ENCODE measurements at regions not wholly inside any gene's neighbourhood (a gene's known extent, or its start where the extent isn't known, plus 50 kb on each side); places are given as distances from the start of the nearest gene placed in this dataset.
"Not testable (repeated sequence)": the region's sequence is repeated elsewhere in the genome, so short reads cannot be mapped to it uniquely, and the experiment has no call there.

DNA sequence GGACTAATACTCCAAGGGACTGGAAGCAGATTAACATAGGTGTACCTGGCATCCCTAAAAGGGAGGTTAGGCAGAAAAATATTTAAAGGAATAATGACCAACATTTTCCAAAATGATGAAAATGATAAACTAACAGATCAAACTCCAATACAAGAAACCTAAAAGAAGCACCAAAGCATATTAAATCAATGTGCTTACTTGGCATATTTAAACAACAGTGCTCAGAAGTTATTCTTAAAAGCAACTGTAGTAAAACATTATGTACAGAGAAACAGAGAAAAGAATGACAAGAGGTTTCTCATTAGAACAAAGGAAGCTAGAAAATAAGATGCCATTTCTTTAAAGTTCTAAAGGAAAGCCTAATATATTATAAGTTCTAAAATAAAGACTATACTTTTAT is 947.3 kb upstream of the TMEFF2 start:
- Histone ChIP-seq H3K27ac (ENCODE audit: insufficient read depth in 1 of 2, low read depth in 1 of 2, low read length in 2 of 2, poor library complexity in 1 of 2, severe bottlenecking in 2 of 2) (no peak overlapping the region), H3K4me1 (ENCODE audit: control extremely low read depth in 1 of 4, control insufficient read depth in 4 of 4, insufficient read depth in 4 of 4, low read length in 3 of 4) (no peaks in the 10 kb centered on the region), H3K4me3 (ENCODE audit: control insufficient read depth in 1 of 7, extremely low read depth in 1 of 7, insufficient read depth in 4 of 7, low read depth in 2 of 7, low read length in 6 of 7) (no peak overlapping the region), H3K9me3 (ENCODE audit: control extremely low read depth in 1 of 5, control insufficient read depth in 4 of 5, insufficient read depth in 2 of 5, low read depth in 1 of 5, low read length in 4 of 5) (peaks cover 0 to 4% (median 0%) of the 10 kb centered on the region in 5 experiments), H3K36me3 (ENCODE audit: control insufficient read depth in 4 of 4, insufficient read depth in 4 of 4, low read length in 3 of 4) (no peaks in the 10 kb centered on the region), H3K27me3 (replicated peaks in 2 of 5; ENCODE audit: control insufficient read depth in 4 of 5, insufficient read depth in 5 of 5, low read length in 4 of 5) (no peaks in the 10 kb centered on the region)
- DNase-seq: no peak
- CTCF ChIA-PET: no interaction called here
- POLR2A ChIA-PET: no interaction called here

DNA sequence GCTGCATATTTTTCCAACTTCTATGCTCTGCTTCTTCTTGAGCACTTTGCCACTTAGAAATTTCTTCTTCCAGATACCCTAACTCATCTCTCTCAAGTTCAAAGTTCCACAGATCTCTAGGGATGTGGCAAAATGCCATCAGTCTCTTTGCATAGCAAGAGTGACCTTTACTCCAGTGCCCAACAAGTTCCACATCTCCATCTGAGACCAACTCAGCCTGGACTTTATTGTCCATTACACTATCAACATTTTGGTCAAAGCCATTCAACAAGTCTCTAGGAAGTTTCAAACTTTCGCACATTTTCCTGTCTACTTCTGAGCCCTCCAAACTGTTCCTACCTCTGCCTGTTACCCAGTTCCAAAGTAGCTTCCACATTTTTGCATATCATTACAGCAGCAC is 946.2 kb upstream of the TMEFF2 start:
- H3K9me3 ChIP-seq (ENCODE audit: control extremely low read depth in 1 of 5, control insufficient read depth in 4 of 5, insufficient read depth in 2 of 5, low read depth in 1 of 5, low read length in 4 of 5); H3K36me3 ChIP-seq (ENCODE audit: control insufficient read depth in 4 of 4, insufficient read depth in 4 of 4, low read length in 3 of 4); H3K4me3 ChIP-seq (ENCODE audit: control insufficient read depth in 1 of 7, extremely low read depth in 1 of 7, insufficient read depth in 4 of 7, low read depth in 2 of 7, low read length in 6 of 7); H3K27ac ChIP-seq (ENCODE audit: insufficient read depth in 1 of 2, low read depth in 1 of 2, low read length in 2 of 2, poor library complexity in 1 of 2, severe bottlenecking in 2 of 2); CTCF ChIA-PET; H3K4me1 ChIP-seq (ENCODE audit: control extremely low read depth in 1 of 4, control insufficient read depth in 4 of 4, insufficient read depth in 4 of 4, low read length in 3 of 4); DNase-seq; POLR2A ChIA-PET; H3K27me3 ChIP-seq (replicated peaks in 2 of 5; ENCODE audit: control insufficient read depth in 4 of 5, insufficient read depth in 5 of 5, low read length in 4 of 5): not testable (repeated sequence)
- 100% methylated on average over 1 of the region's 1 CpG for WGBS (ENCODE audit: insufficient coverage)

DNA sequence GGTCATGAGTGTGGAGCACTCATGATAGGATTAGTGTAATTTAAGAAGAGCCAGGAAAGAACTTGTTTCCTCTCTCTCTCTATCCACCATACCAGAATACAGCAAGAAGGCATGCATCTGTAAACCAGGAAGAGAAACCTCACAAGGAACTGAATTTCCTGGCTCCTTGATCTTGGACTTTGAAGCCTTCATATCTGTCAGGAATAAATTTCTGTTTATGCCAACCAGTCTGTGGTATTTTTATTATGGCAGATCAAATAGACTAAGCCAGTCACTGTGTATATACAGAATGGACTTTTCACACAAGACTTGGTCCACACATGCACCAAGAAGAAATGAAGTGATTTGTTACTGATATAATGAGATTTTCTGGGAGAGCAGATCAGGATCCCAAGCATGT is 930.1 kb upstream of the TMEFF2 start:
- H3K27me3 ChIP-seq (replicated peaks in 2 of 5; ENCODE audit: control insufficient read depth in 4 of 5, insufficient read depth in 5 of 5, low read length in 4 of 5): no peaks in the 10 kb centered on the region
- no peak overlapping the region for H3K27ac ChIP-seq (ENCODE audit: insufficient read depth in 1 of 2, low read depth in 1 of 2, low read length in 2 of 2, poor library complexity in 1 of 2, severe bottlenecking in 2 of 2)
- no peaks in the 10 kb centered on the region for H3K36me3 ChIP-seq (ENCODE audit: control insufficient read depth in 4 of 4, insufficient read depth in 4 of 4, low read length in 3 of 4)
- no peaks in the 10 kb centered on the region for H3K9me3 ChIP-seq (ENCODE audit: control extremely low read depth in 1 of 5, control insufficient read depth in 4 of 5, insufficient read depth in 2 of 5, low read depth in 1 of 5, low read length in 4 of 5)
- H3K4me1 ChIP-seq (ENCODE audit: control extremely low read depth in 1 of 4, control insufficient read depth in 4 of 4, insufficient read depth in 4 of 4, low read length in 3 of 4): no peaks in the 10 kb centered on the region
- POLR2A ChIA-PET: no interaction called here
- no peak overlapping the region for H3K4me3 ChIP-seq (ENCODE audit: control insufficient read depth in 1 of 7, extremely low read depth in 1 of 7, insufficient read depth in 4 of 7, low read depth in 2 of 7, low read length in 6 of 7)
- CTCF ChIA-PET: no interaction called here
- DNase-seq: no peak

- no CpG with 5 or more reads among the region's 1 CpG for WGBS (ENCODE audit: insufficient coverage)
- H3K27me3 ChIP-seq (replicated peaks in 2 of 5; ENCODE audit: control insufficient read depth in 4 of 5, insufficient read depth in 5 of 5, low read length in 4 of 5): no peaks in the 10 kb centered on the region
- no peaks in the 10 kb centered on the region for H3K36me3 ChIP-seq (ENCODE audit: control insufficient read depth in 4 of 4, insufficient read depth in 4 of 4, low read length in 3 of 4)
- ChIA-PET POLR2A (no interaction called here), CTCF (interaction anchor here (0.6 to 2.4 kb wide), 2 partner anchors 76 to 469 kb away, joined by 3 to 17 read pairs; no protein-coding TSS in a partner anchor)
- no peak overlapping the region for H3K27ac ChIP-seq (ENCODE audit: insufficient read depth in 1 of 2, low read depth in 1 of 2, low read length in 2 of 2, poor library complexity in 1 of 2, severe bottlenecking in 2 of 2)
- peaks cover 0 to 5% (median 2%) of the 10 kb centered on the region in 4 experiments for H3K4me1 ChIP-seq (ENCODE audit: control extremely low read depth in 1 of 4, control insufficient read depth in 4 of 4, insufficient read depth in 4 of 4, low read length in 3 of 4)
- no peak overlapping the region for H3K4me3 ChIP-seq (ENCODE audit: control insufficient read depth in 1 of 7, extremely low read depth in 1 of 7, insufficient read depth in 4 of 7, low read depth in 2 of 7, low read length in 6 of 7)
- H3K9me3 ChIP-seq (ENCODE audit: control extremely low read depth in 1 of 5, control insufficient read depth in 4 of 5, insufficient read depth in 2 of 5, low read depth in 1 of 5, low read length in 4 of 5): no peaks in the 10 kb centered on the region
- peak in 1 of 3 donors; percentile 0 for DNase-seq
Observed at GRCh38 chr2:193114827-193115226, 920.1 kb upstream of the TMEFF2 start.

- 100% methylated on average over 1 of the region's 1 CpG for WGBS (ENCODE audit: insufficient coverage)
- CTCF ChIA-PET: interaction anchor here (2.4 kb wide), 1 partner anchor 471 kb away, joined by 17 read pairs; no protein-coding TSS in a partner anchor
- Histone ChIP-seq H3K27ac (ENCODE audit: insufficient read depth in 1 of 2, low read depth in 1 of 2, low read length in 2 of 2, poor library complexity in 1 of 2, severe bottlenecking in 2 of 2) (no peak overlapping the region), H3K27me3 (replicated peaks in 2 of 5; ENCODE audit: control insufficient read depth in 4 of 5, insufficient read depth in 5 of 5, low read length in 4 of 5) (no peaks in the 10 kb centered on the region), H3K4me3 (ENCODE audit: control insufficient read depth in 1 of 7, extremely low read depth in 1 of 7, insufficient read depth in 4 of 7, low read depth in 2 of 7, low read length in 6 of 7) (no peak overlapping the region), H3K9me3 (ENCODE audit: control extremely low read depth in 1 of 5, control insufficient read depth in 4 of 5, insufficient read depth in 2 of 5, low read depth in 1 of 5, low read length in 4 of 5) (no peaks in the 10 kb centered on the region), H3K4me1 (ENCODE audit: control extremely low read depth in 1 of 4, control insufficient read depth in 4 of 4, insufficient read depth in 4 of 4, low read length in 3 of 4) (peaks cover 0 to 5% (median 2%) of the 10 kb centered on the region in 4 experiments), H3K36me3 (ENCODE audit: control insufficient read depth in 4 of 4, insufficient read depth in 4 of 4, low read length in 3 of 4) (no peaks in the 10 kb centered on the region)
- no peak for DNase-seq
- POLR2A ChIA-PET: no interaction called here
Observed at GRCh38 chr2:193112986-193113385, 918.3 kb upstream of the TMEFF2 start.

- POLR2A ChIA-PET: no interaction called here
- Histone ChIP-seq H3K9me3 (ENCODE audit: control extremely low read depth in 1 of 5, control insufficient read depth in 4 of 5, insufficient read depth in 2 of 5, low read depth in 1 of 5, low read length in 4 of 5) (no peaks in the 10 kb centered on the region), H3K36me3 (ENCODE audit: control insufficient read depth in 4 of 4, insufficient read depth in 4 of 4, low read length in 3 of 4) (no peaks in the 10 kb centered on the region), H3K4me3 (ENCODE audit: control insufficient read depth in 1 of 7, extremely low read depth in 1 of 7, insufficient read depth in 4 of 7, low read depth in 2 of 7, low read length in 6 of 7) (no peak overlapping the region), H3K4me1 (ENCODE audit: control extremely low read depth in 1 of 4, control insufficient read depth in 4 of 4, insufficient read depth in 4 of 4, low read length in 3 of 4) (no peaks in the 10 kb centered on the region), H3K27me3 (replicated peaks in 2 of 5; ENCODE audit: control insufficient read depth in 4 of 5, insufficient read depth in 5 of 5, low read length in 4 of 5) (no peaks in the 10 kb centered on the region), H3K27ac (ENCODE audit: insufficient read depth in 1 of 2, low read depth in 1 of 2, low read length in 2 of 2, poor library complexity in 1 of 2, severe bottlenecking in 2 of 2) (no peak overlapping the region)
- no peak for DNase-seq
- no CpG with 5 or more reads among the region's 1 CpG for WGBS (ENCODE audit: insufficient coverage)
- CTCF ChIA-PET: no interaction called here
Observed at GRCh38 chr2:193103064-193103463, 908.3 kb upstream of the TMEFF2 start.

DNA sequence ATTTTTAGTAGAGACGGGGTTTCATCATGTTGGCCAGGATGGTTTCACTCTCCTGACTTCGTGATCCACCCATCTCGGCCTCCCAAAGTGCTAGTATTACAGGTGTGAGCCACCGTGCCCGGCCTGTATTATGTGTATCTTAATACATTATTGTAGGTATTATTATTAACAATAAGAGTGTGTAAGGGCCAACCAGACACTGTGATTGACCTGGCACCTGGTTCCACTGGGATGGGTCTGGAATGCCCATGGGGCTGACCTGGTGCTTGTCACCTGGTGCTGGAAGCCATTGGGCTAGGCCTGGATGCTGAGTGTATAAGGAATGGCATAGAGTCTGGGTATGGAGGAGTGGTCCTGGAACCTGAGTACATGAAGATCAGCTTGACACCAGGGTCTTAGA is 906.9 kb upstream of the TMEFF2 start:
- CTCF ChIA-PET: interaction anchor here (0.6 to 1.4 kb wide), 2 partner anchors 42 to 132 kb away, joined by 4 read pairs; no protein-coding TSS in a partner anchor
- POLR2A ChIA-PET: no interaction called here
- no CpG with 5 or more reads among the region's 5 CpGs for WGBS (ENCODE audit: insufficient coverage)
- Histone ChIP-seq H3K4me1 (ENCODE audit: control extremely low read depth in 1 of 4, control insufficient read depth in 4 of 4, insufficient read depth in 4 of 4, low read length in 3 of 4) (no peaks in the 10 kb centered on the region), H3K36me3 (ENCODE audit: control insufficient read depth in 4 of 4, insufficient read depth in 4 of 4, low read length in 3 of 4) (no peaks in the 10 kb centered on the region), H3K9me3 (ENCODE audit: control extremely low read depth in 1 of 5, control insufficient read depth in 4 of 5, insufficient read depth in 2 of 5, low read depth in 1 of 5, low read length in 4 of 5) (no peaks in the 10 kb centered on the region), H3K27me3 (replicated peaks in 2 of 5; ENCODE audit: control insufficient read depth in 4 of 5, insufficient read depth in 5 of 5, low read length in 4 of 5) (no peaks in the 10 kb centered on the region), H3K27ac (ENCODE audit: insufficient read depth in 1 of 2, low read depth in 1 of 2, low read length in 2 of 2, poor library complexity in 1 of 2, severe bottlenecking in 2 of 2) (no peak overlapping the region), H3K4me3 (ENCODE audit: control insufficient read depth in 1 of 7, extremely low read depth in 1 of 7, insufficient read depth in 4 of 7, low read depth in 2 of 7, low read length in 6 of 7) (no peak overlapping the region)
- DNase-seq: no peak

All from common myeloid progenitor, CD34-positive (primary cell).